Kidney epithelial cell (primary cell): ENCODE measurements at regions not wholly inside any gene's neighbourhood (a gene's known extent, or its start where the extent isn't known, plus 50 kb on each side); places are given as distances from the start of the nearest gene placed in this dataset.
A peak's percentile ranks its signal among the peaks of the same experiment; 100 is the strongest.
"Not testable (repeated sequence)": the region's sequence is repeated elsewhere in the genome, so short reads cannot be mapped to it uniquely, and the experiment has no call there.

Experiments used
- DNase-seq: peaks from one replicate; pipeline ENCODE4 v3.0.0-alpha.2; 2010; ENCODE audit warnings: low read depth
- H3K27me3 ChIP-seq: 2 replicates; pipeline ENCODE4 v1.6.0; 2011; ENCODE audit warnings: low read length; ENCODE audit not compliant: control insufficient read depth, insufficient read depth
- H3K36me3 ChIP-seq: 2 replicates; pipeline ENCODE4 v1.5.1; 2011; ENCODE audit warnings: low read length; ENCODE audit not compliant: control insufficient read depth, insufficient read depth
- H3K4me3 ChIP-seq: 2 replicates; pipeline ENCODE4 v1.5.1; 2011; ENCODE audit warnings: low read depth, mild to moderate bottlenecking, control low read depth, low read length
- TF ChIP-seq, protein P1 (sequence below): IDR thresholded peaks from 2 replicates; pipeline ENCODE4 v1.5.1; 2011; ENCODE audit warnings: mild to moderate bottlenecking, moderate library complexity, low read length, control low read depth, inconsistent platforms; ENCODE audit not compliant: insufficient read depth, poor library complexity, severe bottlenecking

DNA sequence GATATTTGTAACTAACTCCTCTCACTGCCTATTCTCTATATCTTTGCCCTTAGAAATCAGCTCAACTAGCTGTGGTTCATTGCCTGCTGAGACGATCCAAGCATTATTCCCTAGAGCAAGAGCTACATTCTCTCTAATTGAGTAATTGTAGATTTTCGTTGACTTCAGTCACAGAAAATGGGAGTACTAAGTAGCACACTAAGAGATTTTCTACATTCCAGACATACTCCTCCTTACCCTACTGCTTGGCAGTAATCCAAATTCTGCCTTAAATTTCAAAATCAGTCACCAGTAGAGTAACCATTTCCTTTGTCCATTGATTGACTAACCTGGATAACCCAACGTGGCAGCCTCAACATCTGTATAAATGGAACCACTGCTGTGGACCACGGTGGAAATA lies 1786.8 kb downstream of the SLITRK5 start:
- peak; percentile 81 for DNase-seq
- TF ChIP-seq, protein P1, sequence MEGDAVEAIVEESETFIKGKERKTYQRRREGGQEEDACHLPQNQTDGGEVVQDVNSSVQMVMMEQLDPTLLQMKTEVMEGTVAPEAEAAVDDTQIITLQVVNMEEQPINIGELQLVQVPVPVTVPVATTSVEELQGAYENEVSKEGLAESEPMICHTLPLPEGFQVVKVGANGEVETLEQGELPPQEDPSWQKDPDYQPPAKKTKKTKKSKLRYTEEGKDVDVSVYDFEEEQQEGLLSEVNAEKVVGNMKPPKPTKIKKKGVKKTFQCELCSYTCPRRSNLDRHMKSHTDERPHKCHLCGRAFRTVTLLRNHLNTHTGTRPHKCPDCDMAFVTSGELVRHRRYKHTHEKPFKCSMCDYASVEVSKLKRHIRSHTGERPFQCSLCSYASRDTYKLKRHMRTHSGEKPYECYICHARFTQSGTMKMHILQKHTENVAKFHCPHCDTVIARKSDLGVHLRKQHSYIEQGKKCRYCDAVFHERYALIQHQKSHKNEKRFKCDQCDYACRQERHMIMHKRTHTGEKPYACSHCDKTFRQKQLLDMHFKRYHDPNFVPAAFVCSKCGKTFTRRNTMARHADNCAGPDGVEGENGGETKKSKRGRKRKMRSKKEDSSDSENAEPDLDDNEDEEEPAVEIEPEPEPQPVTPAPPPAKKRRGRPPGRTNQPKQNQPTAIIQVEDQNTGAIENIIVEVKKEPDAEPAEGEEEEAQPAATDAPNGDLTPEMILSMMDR: no peak

DNA sequence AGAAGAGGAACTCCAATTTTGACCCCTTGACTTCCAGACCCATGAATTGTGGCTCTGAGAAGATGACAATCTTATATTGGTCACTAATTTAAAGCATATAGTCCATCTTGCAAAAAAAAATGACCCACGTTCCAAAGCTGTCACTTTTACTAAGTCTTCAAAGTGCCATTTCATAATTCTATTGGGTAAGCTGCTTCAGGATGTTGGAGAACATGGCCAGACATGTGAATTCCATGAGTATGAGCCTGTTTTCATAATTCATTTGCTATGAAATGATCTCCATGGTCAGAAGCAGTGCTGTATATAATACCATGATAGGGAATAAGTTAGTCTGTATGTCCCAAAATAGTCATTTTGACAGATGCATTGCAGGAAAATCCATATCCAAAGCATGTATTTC lies 1787.3 kb downstream of the SLITRK5 start:
- no peak for DNase-seq
- Histone ChIP-seq H3K4me3 (no peak overlapping the region), H3K36me3 (no peaks in the 10 kb centered on the region), H3K27me3 (no peaks in the 10 kb centered on the region)
- TF ChIP-seq, protein P1: no peak

More for the DNA sequence above, 1786.8 kb downstream of the SLITRK5 start:
- no peak overlapping the region for H3K4me3 ChIP-seq
- H3K36me3 ChIP-seq: no peaks in the 10 kb centered on the region
- no peaks in the 10 kb centered on the region for H3K27me3 ChIP-seq

DNA sequence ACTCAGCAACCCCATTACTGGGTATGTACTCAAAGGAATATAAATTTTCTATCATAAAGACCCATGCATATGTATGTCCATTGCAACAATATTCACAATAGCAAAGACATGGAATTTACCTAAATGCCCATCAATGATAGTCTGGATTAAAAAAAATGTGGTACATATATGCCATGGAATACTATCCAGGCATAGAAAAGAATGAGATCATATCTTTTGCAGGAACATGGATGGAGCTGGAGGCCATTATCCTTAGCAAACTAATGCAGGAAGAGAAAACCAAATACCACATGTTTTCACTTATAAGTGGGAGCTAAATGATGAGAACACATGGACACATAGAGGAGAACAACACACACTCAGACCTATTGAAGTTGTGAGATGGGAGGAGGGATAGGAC lies 1789.7 kb downstream of the SLITRK5 start:
- not testable (repeated sequence) for H3K27me3 ChIP-seq, H3K4me3 ChIP-seq, DNase-seq, H3K36me3 ChIP-seq

DNA sequence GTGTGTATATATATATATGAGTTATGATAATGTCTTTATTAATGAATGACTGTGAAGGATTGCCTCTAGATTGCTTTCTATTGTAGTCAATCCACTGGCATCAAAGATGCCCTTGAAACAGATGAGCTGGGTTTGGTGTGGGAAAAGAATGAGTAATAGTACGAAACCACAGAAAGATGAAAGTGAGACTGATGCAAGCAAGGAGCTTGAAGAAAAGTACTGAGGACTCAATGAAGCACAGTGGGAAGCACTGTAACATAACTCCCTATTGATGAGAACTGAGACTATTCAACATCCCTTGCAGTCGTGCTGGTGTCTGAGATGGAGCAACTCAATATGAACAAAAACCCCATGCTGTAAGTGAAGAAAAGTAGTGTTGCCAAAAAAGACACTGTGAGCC lies 1794.2 kb downstream of the SLITRK5 start:
- Histone ChIP-seq H3K27me3 (no peaks in the 10 kb centered on the region), H3K36me3 (no peaks in the 10 kb centered on the region), H3K4me3 (no peak overlapping the region)
- TF ChIP-seq, protein P1: no peak
- DNase-seq: peak; percentile 56

DNA sequence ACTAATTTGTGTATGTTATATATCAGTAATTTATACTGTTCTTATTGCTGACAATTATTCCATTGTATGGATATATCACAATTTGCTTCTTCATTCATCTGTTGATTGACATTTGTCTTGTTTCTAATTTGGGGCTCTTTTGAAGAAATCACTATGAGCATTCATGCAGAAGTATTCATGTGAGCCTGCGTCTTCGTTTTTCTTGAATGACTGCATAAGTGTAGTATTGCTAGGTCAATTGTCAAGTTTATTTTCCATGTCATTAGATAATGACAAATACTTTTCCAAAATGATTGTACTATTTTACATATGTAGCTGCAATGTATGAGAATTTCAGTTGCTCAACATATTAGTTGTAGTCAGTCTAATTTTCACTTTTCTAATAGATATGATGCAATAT lies 1796.9 kb downstream of the SLITRK5 start:
- no peak overlapping the region for H3K4me3 ChIP-seq
- no peak for DNase-seq
- TF ChIP-seq, protein P1: no peak
- no peaks in the 10 kb centered on the region for H3K27me3 ChIP-seq
- no peaks in the 10 kb centered on the region for H3K36me3 ChIP-seq

DNA sequence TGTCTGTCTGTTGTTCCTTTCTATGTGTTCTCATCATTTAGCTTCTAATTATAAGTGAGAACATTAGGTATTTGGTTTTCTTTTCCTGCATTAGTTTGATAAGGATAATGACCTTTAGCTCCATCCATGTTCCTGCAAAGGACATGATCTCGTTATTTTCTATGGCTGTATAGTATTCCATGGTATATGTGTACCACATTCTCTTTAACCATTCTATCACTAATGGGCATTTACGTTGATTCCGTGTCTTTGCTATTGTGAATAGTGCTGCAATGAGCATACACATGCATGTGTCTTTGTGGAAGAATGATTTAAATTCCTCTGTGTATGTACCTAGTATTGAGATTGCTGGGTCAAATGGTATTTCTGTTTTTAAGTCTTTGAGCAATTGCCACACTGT lies 1799.7 kb downstream of the SLITRK5 start:
- Histone ChIP-seq H3K27me3 (no peaks in the 10 kb centered on the region), H3K4me3 (no peak overlapping the region), H3K36me3 (no peaks in the 10 kb centered on the region)
- DNase-seq: no peak
- TF ChIP-seq, protein P1: no peak
